ENCODE measurements at regions not wholly inside any gene's neighbourhood (a gene's known extent, or its start where the extent isn't known, plus 50 kb on each side); places are given as distances from the start of the nearest gene placed in this dataset.

GRCh38 chr10:28471652-28472050 is 61.3 kb upstream of the WAC start:
- Mint-ChIP-seq H3K27ac (no peak overlapping the region), H3K4me1 (peaks cover 8% of the 10 kb centered on the region), H3K4me3 (no peak overlapping the region), H3K36me3 (ENCODE audit: low read depth) (no peaks in the 10 kb centered on the region), H3K27me3 (ENCODE audit: insufficient read depth) (no peaks in the 10 kb centered on the region), H3K9me3 (no peaks in the 10 kb centered on the region)
- Histone ChIP-seq H3K4me3 (ENCODE audit: low read length) (no peak overlapping the region), H3K4me1 (ENCODE audit: control insufficient read depth, insufficient read depth, low read length) (no peaks in the 10 kb centered on the region), H3K27ac (ENCODE audit: low read depth, low read length) (no peak overlapping the region), H3K9me3 (ENCODE audit: control insufficient read depth, low read length) (no peaks in the 10 kb centered on the region), H3K27me3 (ENCODE audit: control insufficient read depth, insufficient read depth, low read length, poor library complexity, severe bottlenecking) (no peaks in the 10 kb centered on the region), H3K36me3 (ENCODE audit: control insufficient read depth, insufficient read depth, low read length) (no peaks in the 10 kb centered on the region), H3K9ac (ENCODE audit: extremely low read depth, low read length, poor library complexity, severe bottlenecking) (no peak overlapping the region)
- TF ChIP-seq, protein P1, sequence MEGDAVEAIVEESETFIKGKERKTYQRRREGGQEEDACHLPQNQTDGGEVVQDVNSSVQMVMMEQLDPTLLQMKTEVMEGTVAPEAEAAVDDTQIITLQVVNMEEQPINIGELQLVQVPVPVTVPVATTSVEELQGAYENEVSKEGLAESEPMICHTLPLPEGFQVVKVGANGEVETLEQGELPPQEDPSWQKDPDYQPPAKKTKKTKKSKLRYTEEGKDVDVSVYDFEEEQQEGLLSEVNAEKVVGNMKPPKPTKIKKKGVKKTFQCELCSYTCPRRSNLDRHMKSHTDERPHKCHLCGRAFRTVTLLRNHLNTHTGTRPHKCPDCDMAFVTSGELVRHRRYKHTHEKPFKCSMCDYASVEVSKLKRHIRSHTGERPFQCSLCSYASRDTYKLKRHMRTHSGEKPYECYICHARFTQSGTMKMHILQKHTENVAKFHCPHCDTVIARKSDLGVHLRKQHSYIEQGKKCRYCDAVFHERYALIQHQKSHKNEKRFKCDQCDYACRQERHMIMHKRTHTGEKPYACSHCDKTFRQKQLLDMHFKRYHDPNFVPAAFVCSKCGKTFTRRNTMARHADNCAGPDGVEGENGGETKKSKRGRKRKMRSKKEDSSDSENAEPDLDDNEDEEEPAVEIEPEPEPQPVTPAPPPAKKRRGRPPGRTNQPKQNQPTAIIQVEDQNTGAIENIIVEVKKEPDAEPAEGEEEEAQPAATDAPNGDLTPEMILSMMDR (conservative IDR thresholded peaks at IDR 0.05), result no peak
- no peak for DNase-seq
- WGBS, 2 experiments (ENCODE audit: insufficient coverage in 1 of 2, insufficient read length in 1 of 2), result 89 to 93% methylated on average over 3 to 6 of the region's 6 CpGs

- Mint-ChIP-seq H3K9me3 (peaks cover 3% of the 10 kb centered on the region), H3K27me3 (ENCODE audit: insufficient read depth) (no peaks in the 10 kb centered on the region), H3K36me3 (ENCODE audit: low read depth) (no peaks in the 10 kb centered on the region), H3K27ac (no peak overlapping the region), H3K4me3 (no peak overlapping the region), H3K4me1 (no peaks in the 10 kb centered on the region)
- H3K9me3 ChIP-seq (ENCODE audit: control insufficient read depth, low read length), result no peaks in the 10 kb centered on the region
- no peak overlapping the region for H3K27ac ChIP-seq (ENCODE audit: low read depth, low read length)
- H3K27me3 ChIP-seq (ENCODE audit: control insufficient read depth, insufficient read depth, low read length, poor library complexity, severe bottlenecking), result no peaks in the 10 kb centered on the region
- no peak for DNase-seq
- H3K9ac ChIP-seq (ENCODE audit: extremely low read depth, low read length, poor library complexity, severe bottlenecking), result no peak overlapping the region
- no peaks in the 10 kb centered on the region for H3K36me3 ChIP-seq (ENCODE audit: control insufficient read depth, insufficient read depth, low read length)
- 89% methylated on average over 1 of the region's 1 CpG; no CpG with 5 or more reads in 1 of the 2 experiments for WGBS, 2 experiments (ENCODE audit: insufficient coverage in 1 of 2, insufficient read length in 1 of 2)
- no peaks in the 10 kb centered on the region for H3K4me1 ChIP-seq (ENCODE audit: control insufficient read depth, insufficient read depth, low read length)
- TF ChIP-seq, protein P1 (conservative IDR thresholded peaks at IDR 0.05), result no peak
- no peak overlapping the region for H3K4me3 ChIP-seq (ENCODE audit: low read length)
Measured at GRCh38 chr10:28478646-28479045, 54.3 kb upstream of the WAC start.

DNA sequence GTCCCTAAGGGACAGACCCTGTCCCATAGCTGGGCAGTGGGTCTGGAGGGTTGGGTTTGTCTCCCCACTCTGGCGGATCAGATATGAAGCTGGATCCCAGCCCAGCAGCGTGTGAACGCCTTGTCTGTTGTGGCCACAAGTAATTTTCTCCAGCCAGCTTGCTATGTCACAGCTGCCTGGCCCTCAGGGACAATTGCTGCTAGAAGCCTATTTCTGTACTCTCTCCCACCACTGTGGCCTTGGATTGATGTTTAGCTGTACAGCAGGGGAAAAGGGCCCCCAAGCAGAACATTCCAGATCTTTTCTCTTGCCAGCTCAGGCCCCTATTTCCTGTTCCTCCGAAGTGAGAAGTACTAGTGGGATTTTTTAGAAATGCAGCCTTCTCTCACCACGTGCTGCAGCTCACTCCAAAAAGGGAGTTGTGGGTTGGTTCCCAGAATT is 53.5 kb upstream of the WAC start:
- no peak for DNase-seq
- no peak overlapping the region for H3K9ac ChIP-seq (ENCODE audit: extremely low read depth, low read length, poor library complexity, severe bottlenecking)
- no peak overlapping the region for H3K27ac ChIP-seq (ENCODE audit: low read depth, low read length)
- H3K4me3 Mint-ChIP-seq, result no peak overlapping the region
- peaks cover 3% of the 10 kb centered on the region for H3K9me3 Mint-ChIP-seq
- no peak overlapping the region for H3K27ac Mint-ChIP-seq
- TF ChIP-seq, protein P1 (conservative IDR thresholded peaks at IDR 0.05), result no peak
- no peaks in the 10 kb centered on the region for H3K36me3 Mint-ChIP-seq (ENCODE audit: low read depth)
- no peaks in the 10 kb centered on the region for H3K36me3 ChIP-seq (ENCODE audit: control insufficient read depth, insufficient read depth, low read length)
- no peaks in the 10 kb centered on the region for H3K4me1 ChIP-seq (ENCODE audit: control insufficient read depth, insufficient read depth, low read length)
- 89 to 92% methylated on average over 2 to 5 of the region's 5 CpGs for WGBS, 2 experiments (ENCODE audit: insufficient coverage in 1 of 2, insufficient read length in 1 of 2)
- H3K9me3 ChIP-seq (ENCODE audit: control insufficient read depth, low read length), result no peaks in the 10 kb centered on the region
- no peak overlapping the region for H3K4me3 ChIP-seq (ENCODE audit: low read length)
- no peaks in the 10 kb centered on the region for H3K4me1 Mint-ChIP-seq
- H3K27me3 ChIP-seq (ENCODE audit: control insufficient read depth, insufficient read depth, low read length, poor library complexity, severe bottlenecking), result no peaks in the 10 kb centered on the region
- no peaks in the 10 kb centered on the region for H3K27me3 Mint-ChIP-seq (ENCODE audit: insufficient read depth)

Data from endodermal cell (in vitro differentiated cells).